BJ (cell line): ENCODE measurements at regions not wholly inside any gene's neighbourhood (a gene's known extent, or its start where the extent isn't known, plus 50 kb on each side); places are given as distances from the start of the nearest gene placed in this dataset.

Experiments used
- CTCF ChIA-PET: fragments of 350-600 bp; formaldehyde crosslinking; extraction: SDS; loops from one replicate; lab custom pipeline; 2021; ENCODE audit warnings: antibody characterized with exemption, inconsistent platforms; lab: Yijun Ruan, JAX
- POLR2A ChIA-PET: fragments of 300-600 bp; sonication (Branson Sonifier 250); formaldehyde crosslinking; extraction: SDS; loops from one replicate; lab custom pipeline; 2021; ENCODE audit warnings: antibody characterized with exemption; lab: Charles Lee
- DNase-seq: peaks from one replicate; pipeline ENCODE4 v3.0.0-alpha.2; 2011; ENCODE audit warnings: low read depth
- H3K27me3 ChIP-seq: 2 replicates; pipeline ENCODE4 v1.6.0; 2011; ENCODE audit warnings: low read length; ENCODE audit not compliant: control insufficient read depth, insufficient read depth
- H3K36me3 ChIP-seq: 2 replicates; pipeline ENCODE4 v1.5.1; 2011; ENCODE audit warnings: low read length; ENCODE audit not compliant: control insufficient read depth, insufficient read depth
- H3K4me3 ChIP-seq: 2 replicates; pipeline ENCODE4 v1.5.1; 2011; ENCODE audit warnings: low read depth, mild to moderate bottlenecking, control low read depth, low read length
- TF ChIP-seq, protein P1 (sequence below): IDR thresholded peaks from 2 replicates; pipeline ENCODE4 v1.5.1; 2011; ENCODE audit warnings: low read depth, mild to moderate bottlenecking, control low read depth, inconsistent platforms, low read length, moderate library complexity; ENCODE audit not compliant: insufficient read depth

DNA sequence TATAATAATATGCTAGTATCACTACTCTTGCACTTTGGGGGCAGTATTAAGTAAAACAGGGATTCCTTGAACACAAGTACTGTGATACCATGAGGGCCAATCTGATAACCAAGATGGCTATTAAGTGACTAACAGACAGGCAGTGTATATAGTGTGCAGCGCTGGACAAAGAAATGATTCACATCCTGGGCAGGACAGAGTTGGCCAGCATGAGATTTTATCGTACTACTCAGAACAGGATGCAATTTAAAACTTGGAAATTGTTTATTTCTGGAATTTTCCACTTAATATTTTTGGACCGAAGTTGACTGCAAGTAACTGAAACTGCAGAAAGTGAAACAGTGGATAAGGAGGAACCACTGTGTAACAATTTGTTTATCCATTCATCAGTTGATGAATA, 74.6 kb downstream of the DNTTIP2 start:
- DNase-seq = peak; percentile 83
- TF ChIP-seq, protein P1, sequence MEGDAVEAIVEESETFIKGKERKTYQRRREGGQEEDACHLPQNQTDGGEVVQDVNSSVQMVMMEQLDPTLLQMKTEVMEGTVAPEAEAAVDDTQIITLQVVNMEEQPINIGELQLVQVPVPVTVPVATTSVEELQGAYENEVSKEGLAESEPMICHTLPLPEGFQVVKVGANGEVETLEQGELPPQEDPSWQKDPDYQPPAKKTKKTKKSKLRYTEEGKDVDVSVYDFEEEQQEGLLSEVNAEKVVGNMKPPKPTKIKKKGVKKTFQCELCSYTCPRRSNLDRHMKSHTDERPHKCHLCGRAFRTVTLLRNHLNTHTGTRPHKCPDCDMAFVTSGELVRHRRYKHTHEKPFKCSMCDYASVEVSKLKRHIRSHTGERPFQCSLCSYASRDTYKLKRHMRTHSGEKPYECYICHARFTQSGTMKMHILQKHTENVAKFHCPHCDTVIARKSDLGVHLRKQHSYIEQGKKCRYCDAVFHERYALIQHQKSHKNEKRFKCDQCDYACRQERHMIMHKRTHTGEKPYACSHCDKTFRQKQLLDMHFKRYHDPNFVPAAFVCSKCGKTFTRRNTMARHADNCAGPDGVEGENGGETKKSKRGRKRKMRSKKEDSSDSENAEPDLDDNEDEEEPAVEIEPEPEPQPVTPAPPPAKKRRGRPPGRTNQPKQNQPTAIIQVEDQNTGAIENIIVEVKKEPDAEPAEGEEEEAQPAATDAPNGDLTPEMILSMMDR = no peak
- Histone ChIP-seq H3K4me3 (no peak overlapping the region), H3K27me3 (no peaks in the 10 kb centered on the region), H3K36me3 (no peaks in the 10 kb centered on the region)
- ChIA-PET CTCF (interaction anchor here (1.4 to 2.5 kb wide), 3 partner anchors 10 to 175 kb away, joined by 3 to 8 read pairs (median 4); no protein-coding TSS in a partner anchor), POLR2A (no interaction called here)

DNA sequence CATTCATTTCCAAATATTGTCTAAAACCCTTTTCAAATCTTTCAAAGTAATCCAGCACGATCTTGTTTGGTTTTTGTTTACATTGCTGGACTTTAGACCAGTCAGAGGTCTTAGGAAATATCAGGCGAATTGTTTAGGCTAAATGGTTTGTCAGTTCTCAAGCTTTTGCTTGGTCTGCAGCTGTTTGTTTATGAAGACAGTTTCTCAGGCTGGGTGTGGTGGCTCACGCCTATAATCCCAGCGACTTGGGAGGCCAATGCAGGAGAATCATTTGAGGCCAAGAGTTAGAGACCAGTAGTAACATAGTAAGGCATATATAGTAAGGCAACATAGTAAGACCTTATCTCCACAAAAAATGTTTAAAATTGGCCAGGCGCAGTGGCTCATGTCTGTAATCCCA, 77.5 kb downstream of the DNTTIP2 start:
- ChIA-PET CTCF (interaction anchor here (2.2 kb wide), 1 partner anchor 13 kb away, joined by 4 read pairs; no protein-coding TSS in a partner anchor), POLR2A (no interaction called here)
- no peaks in the 10 kb centered on the region for H3K36me3 ChIP-seq
- TF ChIP-seq, protein P1 = no peak
- no peak for DNase-seq
- no peak overlapping the region for H3K4me3 ChIP-seq
- no peaks in the 10 kb centered on the region for H3K27me3 ChIP-seq

DNA sequence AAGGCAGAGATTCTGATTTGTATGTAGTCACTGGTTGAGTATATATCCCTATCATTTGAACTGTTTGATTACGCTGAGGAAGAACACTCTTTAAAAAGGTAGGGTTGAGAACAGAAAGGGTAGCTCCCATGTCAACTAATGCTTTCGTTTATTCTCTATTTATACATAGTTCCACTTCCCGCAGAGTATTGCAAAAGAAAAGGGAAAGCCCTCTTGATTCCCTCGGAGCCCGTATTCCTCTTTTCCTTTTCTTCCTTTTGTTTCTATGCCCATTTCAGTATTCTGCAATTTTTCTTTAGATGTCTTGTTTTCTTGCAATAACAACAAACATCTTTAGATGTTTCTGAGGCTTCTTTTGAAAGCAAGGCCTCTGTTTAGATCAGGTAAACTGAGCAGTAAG, 78.2 kb downstream of the DNTTIP2 start:
- POLR2A ChIA-PET = no interaction called here
- no peak for DNase-seq
- TF ChIP-seq, protein P1 = no peak
- Histone ChIP-seq H3K27me3 (no peaks in the 10 kb centered on the region), H3K4me3 (no peak overlapping the region), H3K36me3 (no peaks in the 10 kb centered on the region)
- CTCF ChIA-PET = interaction anchor here (2.2 kb wide), 1 partner anchor 14 kb away, joined by 4 read pairs; no protein-coding TSS in a partner anchor

DNA sequence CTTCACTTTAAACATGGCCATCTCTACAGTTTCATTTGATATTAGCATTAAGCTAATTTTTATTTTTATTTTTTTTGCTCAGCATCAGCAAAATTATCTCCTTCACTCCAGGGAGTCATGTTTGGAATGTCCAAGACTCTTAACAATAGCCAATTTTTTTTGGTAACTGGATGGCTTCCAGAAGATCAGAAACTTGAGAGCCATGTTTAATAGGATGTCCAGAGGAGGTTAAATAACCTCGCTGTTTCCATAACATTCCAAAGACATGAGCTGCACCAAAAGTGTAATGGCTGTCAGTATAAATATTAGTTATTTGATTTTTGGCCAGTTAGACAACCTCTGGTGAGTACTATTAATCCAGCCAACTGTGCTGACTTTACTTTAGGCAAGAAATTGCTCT, 80.7 kb downstream of the DNTTIP2 start:
- ChIA-PET POLR2A (no interaction called here), CTCF (interaction anchor here (0.9 to 1.4 kb wide), 5 partner anchors 27 to 167 kb away, joined by 3 read pairs; partner anchors contain the start of gene BCAR3)
- no peaks in the 10 kb centered on the region for H3K36me3 ChIP-seq

DNA sequence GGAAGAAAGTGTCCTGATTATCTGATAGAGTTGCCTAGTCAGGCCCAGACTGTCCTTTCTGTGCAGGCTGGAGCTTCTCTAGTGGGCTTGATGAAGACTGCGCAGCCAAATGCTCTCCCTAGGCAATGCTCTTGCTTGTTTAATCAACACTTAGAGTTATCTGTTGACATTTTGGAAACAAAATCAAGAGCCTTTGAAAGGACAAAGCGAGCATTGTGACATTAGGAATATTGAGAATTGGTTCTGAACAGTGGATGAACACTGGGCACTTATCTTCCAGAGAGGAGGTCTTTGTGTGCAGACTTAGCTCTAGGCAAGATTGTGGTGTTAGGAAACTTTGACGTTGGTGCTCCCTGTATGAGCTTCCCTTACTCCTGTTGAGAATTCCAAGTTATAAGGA, 94.5 kb downstream of the DNTTIP2 start:
- POLR2A ChIA-PET = no interaction called here
- CTCF ChIA-PET = interaction anchor here (0.6 to 1.3 kb wide), 4 partner anchors 10 to 49 kb away, joined by 3 read pairs; no protein-coding TSS in a partner anchor
- Histone ChIP-seq H3K27me3 (no peaks in the 10 kb centered on the region), H3K4me3 (no peak overlapping the region), H3K36me3 (no peaks in the 10 kb centered on the region)
- TF ChIP-seq, protein P1 = no peak
- no peak for DNase-seq

More for the DNA sequence above, 80.7 kb downstream of the DNTTIP2 start:
- no peaks in the 10 kb centered on the region for H3K27me3 ChIP-seq
- H3K4me3 ChIP-seq = no peak overlapping the region
- peak; percentile 83 for DNase-seq
- TF ChIP-seq, protein P1 = no peak
